Skin epidermis (tissue), 12 donors: ENCODE measurements at regions not wholly inside any gene's neighbourhood (a gene's known extent, or its start where the extent isn't known, plus 50 kb on each side); places are given as distances from the start of the nearest gene placed in this dataset.

Experiments used
- H3K27ac ChIP-seq, 21 experiments: fragments of 200-600 bp; sonication (generic) in 11 of 21; one replicate each; pipeline ENCODE4 v1.5.0; 2020; ENCODE audit warnings: mild to moderate bottlenecking in 3 of 21, inconsistent platforms in 2 of 21, moderate library complexity in 2 of 21
- H3K4me3 ChIP-seq, 7 experiments: fragments of 200-600 bp; sonication (generic) in 2 of 7; one replicate each; pipeline ENCODE4 v1.5.0; 2020; ENCODE audit warnings: inconsistent platforms in 2 of 7, mild to moderate bottlenecking in 2 of 7, moderate library complexity in 1 of 7

DNA sequence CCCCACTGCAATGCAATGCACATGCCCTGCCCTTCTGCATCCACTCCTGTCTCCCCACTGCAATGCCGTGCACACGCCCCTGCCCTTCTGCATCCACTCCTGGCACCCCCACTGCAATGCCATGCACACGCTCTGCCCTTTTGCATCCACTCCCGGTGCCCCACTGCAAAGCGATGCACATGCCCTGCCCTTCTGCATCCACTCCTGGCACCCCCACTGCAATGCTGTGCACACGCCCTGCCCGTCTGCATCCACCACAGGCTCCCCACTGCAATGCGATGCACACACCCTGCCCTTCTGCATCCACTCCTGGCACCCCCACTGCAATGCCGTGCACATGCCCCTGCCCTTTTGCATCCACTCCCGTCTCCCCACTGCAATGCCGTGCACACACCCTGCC is 98.1 kb downstream of the KCTD15 start:
- Histone ChIP-seq H3K27ac (no peak overlapping the region), H3K4me3 (no peak overlapping the region)

DNA sequence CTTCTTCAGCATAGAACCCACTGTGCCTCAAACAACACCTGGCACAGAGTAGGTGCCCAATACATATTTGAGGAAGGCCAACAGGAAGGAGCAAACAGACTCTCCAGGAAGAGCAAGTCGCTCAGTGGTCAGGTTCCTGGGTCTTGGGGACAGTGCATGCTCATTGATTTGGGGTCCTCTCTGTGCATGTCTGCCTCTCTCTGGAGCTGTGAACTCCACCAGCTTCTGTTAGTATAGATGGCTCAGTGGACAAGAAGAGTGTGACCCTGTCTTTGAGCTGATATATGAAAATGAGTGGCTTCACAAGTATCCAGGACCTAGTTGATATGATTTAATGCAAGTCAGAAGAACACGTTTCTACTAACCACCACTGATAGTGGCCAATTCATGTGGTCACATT is 98.7 kb downstream of the KCTD15 start:
- Histone ChIP-seq H3K27ac (no peak overlapping the region), H3K4me3 (no peak overlapping the region)

DNA sequence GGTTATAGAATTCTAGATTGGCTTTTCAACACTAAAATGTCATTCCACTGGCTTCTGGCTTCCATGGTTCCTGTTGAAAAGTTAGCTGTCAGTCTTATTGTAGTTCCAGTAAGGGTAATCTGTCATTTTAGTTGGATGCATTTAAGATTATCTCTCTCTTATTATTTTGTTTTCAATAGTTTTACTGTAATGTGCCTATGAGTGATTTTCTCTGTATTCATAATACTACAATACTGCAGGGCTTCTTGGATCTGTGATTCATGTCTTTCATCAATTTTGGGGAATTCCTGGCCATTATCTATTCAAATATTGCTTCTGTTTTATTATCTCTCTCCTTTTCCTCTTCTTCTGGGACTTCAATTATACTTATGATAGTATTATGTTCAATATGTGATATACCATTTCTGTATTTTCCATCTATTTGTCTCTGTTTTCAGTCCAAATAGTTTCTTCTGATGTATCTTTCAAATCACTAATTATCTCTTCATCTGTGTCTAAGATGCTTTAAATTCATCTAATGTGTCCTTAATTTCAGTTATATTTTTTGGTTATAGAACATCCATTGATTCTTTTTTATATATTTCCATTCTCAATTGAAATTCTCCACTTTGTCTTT is 101.5 kb downstream of the KCTD15 start:
- Histone ChIP-seq H3K4me3 (no peak overlapping the region), H3K27ac (no peak overlapping the region)

DNA sequence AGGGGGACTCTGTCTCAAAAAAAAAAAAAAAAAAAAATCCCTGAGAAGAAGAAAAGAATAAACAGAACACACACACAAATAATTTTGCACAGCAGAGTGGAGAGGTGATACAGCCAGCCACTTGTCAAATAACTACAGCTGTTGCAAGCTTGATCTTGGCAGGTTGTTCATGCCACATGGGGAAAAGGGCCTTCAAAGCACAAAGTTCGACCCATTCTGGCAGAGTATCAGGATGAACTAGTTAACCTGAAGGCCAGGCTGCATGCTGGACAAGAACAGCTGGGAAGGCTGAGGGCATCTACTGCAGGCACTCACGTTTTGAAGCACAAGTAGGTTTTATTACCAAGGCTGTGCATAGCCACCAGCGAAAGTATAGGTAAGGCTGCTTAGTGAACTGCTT is 104.1 kb downstream of the KCTD15 start:
- H3K4me3 ChIP-seq, result no peak overlapping the region
- no peak overlapping the region for H3K27ac ChIP-seq

DNA sequence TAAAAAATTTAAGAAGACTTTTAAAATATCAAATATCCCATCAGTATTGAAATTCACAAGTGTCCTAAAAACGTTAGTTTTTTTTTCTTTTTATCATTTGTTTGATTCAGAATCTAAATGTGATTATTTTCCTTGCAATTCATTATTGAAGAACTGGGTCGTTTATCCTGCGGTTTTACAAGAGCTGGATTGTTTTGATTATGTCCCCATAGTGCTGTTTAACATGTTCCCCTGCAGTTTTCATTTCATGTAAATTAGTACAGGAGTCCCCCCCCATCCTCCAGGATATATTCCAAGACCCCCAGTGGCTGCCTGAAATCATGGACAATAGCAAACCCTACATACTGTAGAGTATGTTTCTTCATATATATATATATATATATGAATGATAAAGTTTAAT is 105.7 kb downstream of the KCTD15 start:
- Histone ChIP-seq H3K27ac (no peak overlapping the region), H3K4me3 (no peak overlapping the region)

DNA sequence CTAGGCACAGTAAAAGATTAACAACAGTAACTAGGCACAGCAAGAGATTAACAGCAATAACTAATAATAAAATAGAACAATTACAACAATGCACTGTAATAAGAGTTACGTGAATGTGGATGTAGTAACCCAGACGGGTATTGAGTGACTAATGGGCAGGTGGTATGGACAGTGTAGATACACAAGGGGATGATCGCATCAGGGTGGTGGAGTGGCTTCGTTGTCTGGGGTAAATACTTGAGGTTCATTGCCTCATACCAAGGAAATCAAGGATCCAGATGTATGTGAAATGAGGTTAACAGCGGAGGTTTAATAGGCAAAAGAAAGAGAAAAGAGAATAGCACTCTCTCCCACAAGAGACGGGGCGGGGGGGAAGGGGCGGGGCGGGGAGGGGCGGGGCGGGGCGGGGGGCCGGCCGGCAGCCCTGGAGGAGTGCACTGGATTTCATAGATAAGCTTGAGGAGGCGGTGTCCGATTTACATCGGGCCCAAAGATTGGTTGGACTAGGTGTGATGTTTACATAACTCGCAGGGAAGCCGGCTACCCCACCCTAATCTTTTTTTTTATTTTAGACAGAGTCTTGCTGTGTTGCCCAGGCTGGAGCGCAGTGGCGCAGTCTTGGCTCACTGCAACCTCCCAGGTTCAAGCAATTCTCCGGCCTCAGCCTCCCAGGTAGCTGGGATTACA is 106.3 kb downstream of the KCTD15 start:
- H3K27ac ChIP-seq, result no peak overlapping the region
- H3K4me3 ChIP-seq, result no peak overlapping the region

DNA sequence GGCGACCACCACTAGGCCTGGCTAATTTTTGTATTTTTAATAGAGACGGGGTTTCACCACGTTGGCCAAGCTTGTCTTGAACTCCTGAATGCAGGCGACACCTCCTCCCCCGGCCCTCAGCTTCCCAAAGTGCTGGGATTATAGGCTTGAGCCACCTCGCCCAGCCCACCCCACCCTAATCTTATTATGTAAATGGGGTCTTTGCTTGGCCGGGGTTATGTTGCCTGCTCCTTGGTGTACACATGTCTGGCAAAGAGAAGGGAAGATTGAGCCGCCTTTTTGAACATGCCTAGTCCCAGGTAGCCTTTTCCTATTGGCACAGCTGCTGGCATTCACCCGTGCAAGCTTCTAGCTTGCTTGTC is 106.8 kb downstream of the KCTD15 start:
- Histone ChIP-seq H3K27ac (no peak overlapping the region), H3K4me3 (no peak overlapping the region)

DNA sequence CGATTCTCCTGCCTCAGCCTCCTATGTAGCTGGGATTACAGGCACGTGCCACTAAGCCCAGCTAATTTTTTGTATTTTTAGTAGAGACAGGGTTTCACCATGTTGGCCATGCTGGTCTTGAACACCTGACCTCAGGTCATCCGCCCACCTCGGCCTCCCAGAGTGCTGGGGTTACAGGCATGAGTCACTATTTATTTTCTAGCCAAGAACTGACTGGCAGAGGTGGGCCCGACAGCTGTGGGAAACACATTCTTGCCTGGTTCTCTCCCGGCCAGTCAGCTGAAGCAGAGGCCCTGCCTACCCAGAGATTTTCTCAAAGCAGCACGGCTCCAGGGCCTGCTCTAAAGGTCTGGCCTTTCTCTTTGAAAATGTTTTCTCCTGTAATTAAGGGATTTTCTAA is 108.0 kb downstream of the KCTD15 start:
- Histone ChIP-seq H3K4me3 (peak overlapping the region in 4 of 7 experiments; percentile 30 to 42 (median 38)), H3K27ac (peak overlapping the region in 19 of 21 experiments; percentile 75 to 98 (median 87))

DNA sequence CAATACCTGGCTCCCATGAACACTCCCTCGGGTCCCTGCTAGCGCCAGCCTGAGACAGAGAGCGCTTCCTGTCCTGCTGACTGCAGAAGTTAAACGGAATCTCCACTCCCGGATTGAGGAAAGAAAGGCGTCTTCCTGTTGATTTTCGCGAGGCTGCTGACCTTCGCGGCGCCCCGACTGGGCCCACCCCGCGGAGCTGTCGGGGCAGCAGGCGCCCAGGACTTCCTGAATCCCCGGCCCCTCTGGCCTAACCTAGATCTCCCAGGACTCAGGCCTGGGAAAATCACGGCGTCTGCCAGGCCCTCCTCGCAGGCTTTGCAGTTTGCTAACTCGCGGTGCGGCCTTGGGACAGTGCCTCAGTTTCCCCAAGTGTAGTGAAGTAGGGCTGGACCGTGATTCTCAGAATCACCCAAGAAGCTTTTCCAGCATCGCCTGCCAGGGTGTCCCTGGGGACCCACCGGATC is 108.8 kb downstream of the KCTD15 start:
- Histone ChIP-seq H3K4me3 (peak overlapping the region; percentile 26 to 44 (median 37)), H3K27ac (peak overlapping the region; percentile 75 to 98 (median 87))

DNA sequence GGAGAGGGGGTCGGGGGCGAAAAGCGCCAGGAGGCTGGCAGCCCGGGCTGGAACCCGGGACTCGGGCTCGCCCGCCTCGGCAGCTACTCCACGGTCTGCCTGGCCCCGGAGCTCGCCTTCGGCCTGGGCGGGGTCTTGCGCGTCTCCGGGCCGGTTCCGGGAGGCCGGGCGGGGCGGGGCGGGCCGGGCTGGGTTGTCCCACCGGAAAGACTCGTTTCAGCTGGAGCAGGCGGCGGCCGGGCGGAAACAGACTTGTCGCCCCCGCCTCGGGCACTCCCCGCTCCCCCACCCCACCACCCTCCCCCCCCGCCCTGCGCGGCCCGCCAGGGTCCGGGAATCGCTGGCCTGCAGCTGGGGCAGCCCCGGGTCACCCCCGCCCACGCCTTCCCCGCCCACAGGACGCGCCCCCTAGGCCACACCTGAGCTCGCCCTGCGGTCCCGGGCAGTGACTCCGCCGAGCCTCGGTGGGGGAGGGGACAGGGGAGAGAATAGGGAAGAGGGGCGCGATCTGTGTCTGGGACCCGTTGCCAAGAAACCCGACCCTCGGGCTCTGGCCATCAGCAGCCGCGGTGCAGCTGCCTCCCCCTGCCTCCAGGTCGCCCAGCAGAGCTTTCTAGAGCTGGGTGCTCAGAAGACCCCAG is 109.4 kb downstream of the KCTD15 start:
- peak overlapping the region; percentile 26 to 44 (median 37) for H3K4me3 ChIP-seq
- peak overlapping the region; percentile 75 to 98 (median 87) for H3K27ac ChIP-seq

DNA sequence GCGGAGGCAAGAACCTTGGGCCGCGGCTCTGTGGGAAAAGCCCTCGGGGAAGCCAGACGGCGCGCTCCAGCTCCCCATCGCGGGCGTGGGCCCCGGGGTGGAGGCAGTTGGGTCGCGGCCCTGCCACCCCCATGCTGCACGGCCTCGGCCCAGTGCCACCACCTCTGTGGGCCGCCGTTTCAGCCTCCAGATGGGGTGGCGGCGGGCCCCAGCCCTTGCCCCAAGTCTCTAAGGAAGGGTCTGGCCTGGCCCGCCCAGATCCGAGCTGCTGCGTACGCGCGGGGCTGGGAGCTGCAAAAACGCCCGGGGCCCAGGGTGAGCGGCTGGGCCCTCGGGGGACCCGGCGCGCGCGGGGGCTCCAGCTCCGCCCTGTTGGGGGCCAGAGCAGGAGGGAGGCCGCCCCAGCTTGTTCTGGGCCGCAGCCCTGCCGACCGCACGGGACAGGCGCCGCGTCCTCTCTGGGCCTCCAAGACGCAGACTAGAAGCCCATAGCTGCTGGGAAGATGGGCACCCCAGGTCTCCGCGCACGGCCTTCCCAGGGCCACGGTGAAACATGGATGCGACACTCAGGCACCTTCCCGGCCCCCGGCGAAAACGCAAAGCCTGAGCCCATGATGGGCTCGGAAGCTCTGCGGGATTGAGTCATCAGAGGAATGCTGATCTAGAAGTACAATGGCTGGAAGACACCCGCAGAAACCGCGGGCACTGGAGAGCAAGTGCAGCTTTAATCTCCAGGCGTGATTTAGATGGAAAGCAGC is 110.1 kb downstream of the KCTD15 start:
- H3K4me3 ChIP-seq, result peak overlapping the region; percentile 26 to 44 (median 37)

DNA sequence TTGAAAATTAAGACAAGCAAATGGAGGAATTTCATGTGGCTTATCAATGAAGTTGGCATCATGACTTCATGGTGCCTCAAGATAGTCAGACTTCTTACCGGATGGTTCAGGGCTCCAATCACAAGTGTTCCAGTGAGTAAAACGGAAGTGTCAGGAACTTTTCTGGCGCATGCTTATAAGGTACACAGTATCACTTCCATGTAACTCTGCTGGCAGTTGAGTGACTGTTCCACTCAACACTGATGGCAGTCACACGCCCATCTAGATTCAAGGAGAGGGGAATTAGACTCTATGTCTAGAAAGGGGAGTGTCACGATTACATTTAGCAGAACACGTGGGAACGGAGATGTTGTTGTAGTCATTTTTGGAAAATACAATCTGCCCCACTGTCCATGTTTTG is 114.3 kb downstream of the KCTD15 start:
- H3K27ac ChIP-seq, result no peak overlapping the region

More for the DNA sequence above, 110.1 kb downstream of the KCTD15 start:
- H3K27ac ChIP-seq, result peak overlapping the region; percentile 35 to 98 (median 87)

DNA sequence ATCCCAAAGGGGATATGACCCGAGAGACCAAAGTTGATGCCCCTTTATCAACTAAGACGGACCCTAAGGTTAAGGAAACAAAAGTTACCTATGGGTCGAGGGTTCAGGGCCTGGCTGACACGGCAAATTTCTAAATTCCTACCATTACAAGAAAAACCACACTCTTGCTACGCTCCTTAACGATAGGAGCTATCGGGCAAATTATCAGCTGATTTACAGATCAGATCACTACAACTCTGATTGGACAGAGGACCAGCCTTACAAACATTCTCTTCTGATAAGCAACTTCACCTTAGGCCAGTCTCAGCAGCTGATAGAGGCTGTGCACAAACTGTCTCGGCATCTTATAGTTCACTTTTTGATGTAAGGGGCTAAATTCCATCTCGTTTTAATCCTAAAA is 117.9 kb downstream of the KCTD15 start:
- Histone ChIP-seq H3K4me3 (no peak overlapping the region), H3K27ac (no peak overlapping the region)

More for the DNA sequence above, 114.3 kb downstream of the KCTD15 start:
- H3K4me3 ChIP-seq, result no peak overlapping the region

DNA sequence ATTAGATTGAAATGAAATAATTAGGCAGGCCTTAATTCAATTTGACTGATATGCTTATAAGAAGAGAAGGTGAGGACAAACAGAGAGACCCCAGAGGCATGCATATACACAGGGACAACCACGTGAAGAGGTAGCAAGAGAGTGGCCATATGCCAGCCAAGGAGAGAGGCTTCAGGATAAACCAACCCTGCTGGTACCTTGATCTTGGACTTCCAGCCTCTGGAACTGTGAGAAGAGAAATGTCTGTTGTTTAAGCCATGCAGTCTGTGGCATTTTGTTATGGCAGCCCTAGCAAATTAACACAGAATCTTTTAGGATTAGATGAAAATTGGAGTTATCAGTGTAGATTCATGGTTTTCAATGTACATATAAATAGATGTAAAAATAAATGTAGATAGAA is 120.1 kb downstream of the KCTD15 start:
- Histone ChIP-seq H3K4me3 (no peak overlapping the region), H3K27ac (no peak overlapping the region)

DNA sequence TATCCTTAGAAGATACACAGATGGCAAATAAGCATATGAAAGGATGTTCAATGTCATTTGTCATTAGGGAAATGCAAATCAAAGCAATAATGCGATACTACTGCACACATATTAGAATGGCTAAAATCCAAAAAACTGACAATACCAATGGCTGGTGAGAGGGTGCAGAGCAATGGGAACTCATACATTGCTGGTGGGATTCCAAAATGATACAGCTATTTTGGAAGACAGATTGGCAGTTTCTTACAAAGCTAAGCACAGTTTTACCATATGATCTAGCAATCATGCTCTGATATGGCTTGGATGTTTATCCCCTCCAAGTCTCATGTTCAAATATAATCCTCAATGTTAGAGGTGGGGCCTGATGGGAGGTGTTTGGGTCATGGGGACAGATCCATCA is 122.6 kb downstream of the KCTD15 start:
- no peak overlapping the region for H3K4me3 ChIP-seq
- no peak overlapping the region for H3K27ac ChIP-seq

DNA sequence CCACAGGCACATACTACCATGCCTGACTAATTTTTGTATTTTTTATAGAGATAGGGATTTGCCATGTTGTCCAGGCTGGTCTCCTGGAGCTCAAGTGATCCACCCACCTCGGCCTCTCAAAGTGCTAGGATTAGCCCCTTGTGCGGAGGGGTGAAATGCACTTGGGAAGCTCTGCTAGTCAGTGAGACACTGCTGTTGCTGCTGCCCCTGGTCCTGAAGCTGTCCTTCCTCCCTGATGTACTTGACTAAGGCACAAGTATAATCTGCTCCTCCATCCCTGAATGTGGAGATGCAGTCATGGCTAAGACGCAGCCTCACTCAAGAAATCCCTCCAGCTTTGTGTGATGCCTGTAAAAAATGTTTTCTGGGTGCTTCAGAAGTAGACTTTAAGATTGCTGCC is 124.5 kb downstream of the KCTD15 start:
- H3K4me3 ChIP-seq, result no peak overlapping the region
- no peak overlapping the region for H3K27ac ChIP-seq

DNA sequence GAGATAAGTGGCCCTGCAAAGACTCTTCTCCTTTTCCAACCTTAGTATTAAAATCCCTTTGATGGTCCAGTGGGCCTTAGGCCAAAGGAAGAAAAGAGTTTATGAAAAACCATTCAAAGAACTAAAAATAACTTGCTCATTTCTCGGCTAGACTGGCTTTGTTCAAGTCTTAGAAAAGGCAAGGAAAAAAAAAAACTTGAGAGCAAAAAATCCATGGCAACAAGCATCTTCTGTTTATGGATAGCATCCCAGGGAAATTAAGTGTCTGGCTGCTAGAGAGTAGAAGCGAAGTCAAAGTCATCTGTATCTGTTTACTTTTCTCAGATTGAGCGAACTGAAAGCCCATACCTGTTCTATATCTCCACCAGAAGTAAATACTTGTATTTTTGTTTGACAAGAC is 129.6 kb downstream of the KCTD15 start:
- no peak overlapping the region for H3K27ac ChIP-seq

DNA sequence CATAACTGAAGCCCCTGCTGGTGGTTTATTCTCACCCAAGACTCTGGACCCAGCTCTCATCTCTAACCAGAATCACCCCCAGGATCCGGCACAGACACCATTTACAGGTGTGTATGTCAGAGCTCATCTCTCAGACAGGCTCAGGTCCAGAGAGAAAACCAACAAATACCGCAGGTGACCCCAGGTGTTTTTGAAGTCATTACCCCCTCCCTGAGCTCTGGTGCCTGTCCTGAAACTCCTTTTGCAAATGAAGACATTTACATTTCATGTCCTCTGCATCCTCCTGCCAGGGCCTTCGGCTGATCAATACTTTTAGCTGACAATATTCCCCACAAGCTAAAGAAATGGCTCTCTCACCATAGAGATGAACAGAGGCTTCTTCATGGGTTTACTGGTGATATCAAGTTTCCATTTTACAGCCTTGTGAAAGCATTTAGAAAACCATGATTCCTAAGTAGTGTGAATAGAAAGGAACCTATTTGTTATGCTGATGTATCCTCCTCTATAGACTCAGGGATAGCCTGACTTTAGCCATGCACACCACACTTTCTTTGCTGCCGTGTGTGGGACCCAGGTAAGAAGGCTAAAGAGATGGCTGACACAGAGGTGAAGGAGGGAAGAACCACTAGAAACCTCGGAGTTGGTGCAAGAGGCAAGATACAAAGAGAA is 131.3 kb downstream of the KCTD15 start:
- Histone ChIP-seq H3K27ac (no peak overlapping the region), H3K4me3 (no peak overlapping the region)

More for the DNA sequence above, 129.6 kb downstream of the KCTD15 start:
- H3K4me3 ChIP-seq, result no peak overlapping the region

DNA sequence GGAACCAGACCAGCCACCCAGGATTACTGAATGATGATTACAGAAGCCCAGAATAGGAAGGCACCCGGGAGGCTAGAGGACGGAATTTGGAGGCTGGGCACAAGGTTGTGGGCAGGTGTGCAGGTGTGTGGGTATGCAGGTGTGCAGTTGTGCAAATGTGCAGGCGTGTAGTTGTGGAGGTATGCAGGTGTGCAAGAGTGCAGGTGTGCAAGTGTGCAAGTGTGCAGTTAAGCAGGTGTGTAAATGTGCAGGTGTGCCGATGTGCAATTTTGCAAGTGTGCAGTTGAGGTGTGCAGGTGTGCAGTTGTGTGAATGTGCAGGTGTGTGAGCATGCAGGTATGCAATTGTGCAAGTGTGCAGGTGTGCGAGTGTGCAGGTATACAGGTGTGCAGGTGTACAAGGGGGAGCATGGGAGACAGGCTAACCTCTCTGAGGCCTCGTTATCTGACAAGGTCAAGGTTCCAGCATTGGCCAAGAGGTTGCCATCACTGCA is 131.8 kb downstream of the KCTD15 start:
- Histone ChIP-seq H3K27ac (no peak overlapping the region), H3K4me3 (no peak overlapping the region)

DNA sequence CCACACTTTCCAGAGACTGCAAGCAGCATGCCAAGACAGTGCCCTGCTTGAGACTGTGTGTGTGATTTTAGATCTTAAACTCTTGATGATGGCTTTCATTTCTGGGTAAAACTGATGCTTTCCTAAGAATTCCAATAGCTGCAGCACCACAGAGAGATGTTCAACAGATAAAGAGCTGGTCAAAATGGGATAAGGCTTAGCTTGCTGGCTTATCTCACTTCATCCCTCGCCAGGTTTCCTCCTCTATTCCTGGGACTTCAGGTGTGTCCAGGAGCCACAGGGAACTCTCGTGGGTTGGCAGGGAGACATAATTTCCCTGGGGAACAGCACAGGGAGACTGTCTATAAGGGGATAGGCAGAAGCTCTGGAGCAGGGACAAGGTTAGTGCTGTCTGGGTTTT is 137.3 kb downstream of the KCTD15 start:
- Histone ChIP-seq H3K4me3 (no peak overlapping the region), H3K27ac (no peak overlapping the region)
